Brain microvascular endothelial cell (primary cell): ENCODE measurements at regions not wholly inside any gene's neighbourhood (a gene's known extent, or its start where the extent isn't known, plus 50 kb on each side); places are given as distances from the start of the nearest gene placed in this dataset.
"Not testable (repeated sequence)": the region's sequence is repeated elsewhere in the genome, so short reads cannot be mapped to it uniquely, and the experiment has no call there.

Source experiments
- DNase-seq: peaks from one replicate; pipeline ENCODE4 v3.0.0-alpha.2; 2020
- H3K27ac ChIP-seq: fragments of 250-450 bp; sonication (Bioruptor Pico); 2 replicates; pipeline ENCODE4 v1.5.1; 2020; ENCODE audit warnings: mild to moderate bottlenecking, moderate library complexity
- H3K27me3 ChIP-seq: fragments of 250-450 bp; sonication (Bioruptor Pico); replicated peaks from 2 replicates; pipeline ENCODE4 v1.5.1; 2020; ENCODE audit warnings: mild to moderate bottlenecking
- H3K36me3 ChIP-seq: fragments of 250-450 bp; sonication (Bioruptor Pico); replicated peaks from 2 replicates; pipeline ENCODE4 v1.5.1; 2020; ENCODE audit warnings: mild to moderate bottlenecking
- H3K4me3 ChIP-seq: 2 replicates; pipeline ENCODE4 v1.5.1; 2011; ENCODE audit warnings: low read depth, mild to moderate bottlenecking, control low read depth, low read length, moderate library complexity
- in situ Hi-C: cut with HindIII; loops from 2 replicates; pipeline ENCODE4 v1.10.0; 2017; ENCODE audit warnings: low sequenced_read_pairs, low pct_ligation_motif_present
- TF ChIP-seq, protein P1 (sequence below): IDR thresholded peaks from 2 replicates; pipeline ENCODE4 v1.5.1; 2011; ENCODE audit warnings: low read depth, mild to moderate bottlenecking, moderate library complexity, low read length, control low read depth, inconsistent platforms; ENCODE audit errors: missing control alignments

DNA sequence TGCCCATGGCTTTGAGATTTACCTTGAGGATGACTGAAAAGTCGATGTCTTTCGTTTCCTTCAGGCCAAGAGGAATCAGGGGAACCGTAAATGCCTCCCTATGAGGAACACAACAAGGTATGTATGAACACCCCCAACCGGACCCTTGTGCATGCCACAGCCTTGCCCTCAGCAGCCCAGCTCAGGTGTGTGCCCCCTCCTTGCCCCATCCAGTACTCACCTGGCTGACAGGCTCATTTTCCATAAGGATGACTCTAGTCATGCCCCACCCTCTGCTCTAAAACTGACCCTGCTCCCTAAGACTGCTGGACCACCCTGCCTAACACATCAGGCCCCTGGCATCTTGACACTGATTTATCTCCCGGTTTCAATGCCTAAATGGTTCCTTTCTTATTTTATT lies 270.0 kb downstream of the GOLGA6L6 start:
- Histone ChIP-seq H3K27ac (no peak overlapping the region), H3K36me3 (no peaks in the 10 kb centered on the region), H3K4me3 (no peak overlapping the region), H3K27me3 (no peaks in the 10 kb centered on the region)
- in situ Hi-C loops, result no loop called here
- DNase-seq, result no peak
- TF ChIP-seq, protein P1, sequence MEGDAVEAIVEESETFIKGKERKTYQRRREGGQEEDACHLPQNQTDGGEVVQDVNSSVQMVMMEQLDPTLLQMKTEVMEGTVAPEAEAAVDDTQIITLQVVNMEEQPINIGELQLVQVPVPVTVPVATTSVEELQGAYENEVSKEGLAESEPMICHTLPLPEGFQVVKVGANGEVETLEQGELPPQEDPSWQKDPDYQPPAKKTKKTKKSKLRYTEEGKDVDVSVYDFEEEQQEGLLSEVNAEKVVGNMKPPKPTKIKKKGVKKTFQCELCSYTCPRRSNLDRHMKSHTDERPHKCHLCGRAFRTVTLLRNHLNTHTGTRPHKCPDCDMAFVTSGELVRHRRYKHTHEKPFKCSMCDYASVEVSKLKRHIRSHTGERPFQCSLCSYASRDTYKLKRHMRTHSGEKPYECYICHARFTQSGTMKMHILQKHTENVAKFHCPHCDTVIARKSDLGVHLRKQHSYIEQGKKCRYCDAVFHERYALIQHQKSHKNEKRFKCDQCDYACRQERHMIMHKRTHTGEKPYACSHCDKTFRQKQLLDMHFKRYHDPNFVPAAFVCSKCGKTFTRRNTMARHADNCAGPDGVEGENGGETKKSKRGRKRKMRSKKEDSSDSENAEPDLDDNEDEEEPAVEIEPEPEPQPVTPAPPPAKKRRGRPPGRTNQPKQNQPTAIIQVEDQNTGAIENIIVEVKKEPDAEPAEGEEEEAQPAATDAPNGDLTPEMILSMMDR, result no peak

DNA sequence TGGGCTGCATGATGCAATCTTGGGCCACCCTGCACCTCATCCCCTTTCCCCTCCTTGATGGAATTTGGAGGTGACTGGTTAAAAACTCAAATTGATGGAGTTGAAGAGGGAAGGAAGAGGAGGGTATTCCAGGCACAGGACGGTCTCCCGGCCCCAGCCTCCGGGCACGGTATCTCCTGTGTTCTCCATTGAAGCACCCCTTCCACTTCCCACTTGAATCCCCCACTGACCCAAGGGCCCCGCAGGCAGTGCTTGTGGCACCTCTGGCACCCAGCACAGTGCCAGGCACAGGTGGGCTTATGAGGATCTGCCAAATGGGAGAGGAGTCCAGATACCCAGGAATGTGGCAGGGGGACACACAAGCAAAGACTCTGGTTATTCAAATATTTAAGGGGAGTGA lies 271.6 kb downstream of the GOLGA6L6 start:
- DNase-seq, in situ Hi-C loops, H3K4me3 ChIP-seq, H3K27ac ChIP-seq, H3K36me3 ChIP-seq, H3K27me3 ChIP-seq: not testable (repeated sequence)

DNA sequence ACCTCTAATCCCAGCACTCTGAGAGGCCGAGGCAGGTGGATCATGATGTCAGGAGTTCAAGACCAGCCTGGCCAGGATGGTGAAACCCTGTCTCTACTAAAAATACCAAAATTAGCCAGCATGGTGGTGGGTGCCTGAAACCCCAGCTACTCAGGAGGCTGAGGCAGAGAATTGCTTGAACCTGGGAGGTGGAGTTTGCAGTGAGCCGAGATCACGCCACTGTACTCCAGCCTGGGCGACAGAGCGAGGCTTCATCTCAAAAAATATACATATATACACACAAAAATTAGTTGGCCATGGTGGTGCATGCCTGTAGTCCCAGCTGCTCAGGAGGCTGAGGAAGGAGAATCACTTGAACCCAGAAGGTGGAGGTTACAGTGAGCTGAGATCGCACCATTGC lies 273.6 kb downstream of the GOLGA6L6 start:
- H3K4me3 ChIP-seq, DNase-seq, H3K36me3 ChIP-seq, H3K27me3 ChIP-seq, H3K27ac ChIP-seq, in situ Hi-C loops: not testable (repeated sequence)

DNA sequence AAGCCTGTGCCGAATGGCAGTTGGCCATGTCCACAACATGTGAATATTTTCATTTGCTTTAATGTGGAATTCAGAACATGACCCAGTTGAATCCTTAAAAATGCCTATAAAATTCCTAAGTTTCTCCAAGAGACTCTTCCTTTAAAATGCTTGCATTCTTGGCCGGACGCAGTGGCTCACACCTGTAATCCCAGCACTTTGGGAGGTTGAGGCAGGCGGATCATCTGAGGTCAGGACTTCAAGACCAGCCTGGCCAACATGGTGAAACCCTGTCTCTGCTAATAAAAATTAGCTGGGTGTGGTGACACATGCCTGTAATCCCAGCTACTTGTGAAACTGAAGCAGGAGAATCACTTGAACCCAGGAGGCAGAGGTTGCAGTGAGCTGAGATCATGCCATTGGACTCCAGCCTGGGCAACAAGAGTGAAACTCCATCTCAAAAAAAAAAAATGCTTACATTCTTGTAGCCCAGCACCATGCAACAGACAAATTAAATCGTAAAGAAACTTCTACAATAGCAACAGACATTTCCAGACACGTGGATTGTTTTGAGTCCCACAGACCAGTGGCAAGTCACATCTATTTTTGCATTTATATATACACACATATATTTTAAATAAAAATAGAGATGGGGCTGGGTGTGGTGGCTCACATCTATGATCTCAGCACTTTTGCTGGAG lies 274.4 kb downstream of the GOLGA6L6 start:
- in situ Hi-C loops, H3K27ac ChIP-seq, DNase-seq, H3K4me3 ChIP-seq, H3K36me3 ChIP-seq, H3K27me3 ChIP-seq: not testable (repeated sequence)

DNA sequence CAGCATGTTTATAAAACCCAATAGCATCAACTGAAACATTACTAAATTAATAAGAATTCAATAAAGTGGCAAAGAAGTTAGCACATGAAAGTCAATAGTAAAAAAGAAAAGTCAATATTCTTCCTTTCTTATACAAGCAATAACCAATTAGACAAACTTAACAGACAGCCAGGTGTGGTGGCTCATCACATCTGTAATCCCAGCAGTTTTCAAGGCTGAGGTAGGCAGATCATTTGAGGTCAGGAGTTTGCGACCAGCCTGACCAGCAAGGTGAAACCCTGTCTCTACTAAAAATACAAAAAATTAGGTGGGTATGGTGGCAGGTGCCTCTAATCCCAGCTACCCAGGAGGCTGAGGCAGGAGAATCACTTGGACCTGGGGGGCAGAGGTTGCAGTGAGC lies 275.9 kb downstream of the GOLGA6L6 start:
- H3K27me3 ChIP-seq, in situ Hi-C loops, H3K36me3 ChIP-seq: not testable (repeated sequence)

DNA sequence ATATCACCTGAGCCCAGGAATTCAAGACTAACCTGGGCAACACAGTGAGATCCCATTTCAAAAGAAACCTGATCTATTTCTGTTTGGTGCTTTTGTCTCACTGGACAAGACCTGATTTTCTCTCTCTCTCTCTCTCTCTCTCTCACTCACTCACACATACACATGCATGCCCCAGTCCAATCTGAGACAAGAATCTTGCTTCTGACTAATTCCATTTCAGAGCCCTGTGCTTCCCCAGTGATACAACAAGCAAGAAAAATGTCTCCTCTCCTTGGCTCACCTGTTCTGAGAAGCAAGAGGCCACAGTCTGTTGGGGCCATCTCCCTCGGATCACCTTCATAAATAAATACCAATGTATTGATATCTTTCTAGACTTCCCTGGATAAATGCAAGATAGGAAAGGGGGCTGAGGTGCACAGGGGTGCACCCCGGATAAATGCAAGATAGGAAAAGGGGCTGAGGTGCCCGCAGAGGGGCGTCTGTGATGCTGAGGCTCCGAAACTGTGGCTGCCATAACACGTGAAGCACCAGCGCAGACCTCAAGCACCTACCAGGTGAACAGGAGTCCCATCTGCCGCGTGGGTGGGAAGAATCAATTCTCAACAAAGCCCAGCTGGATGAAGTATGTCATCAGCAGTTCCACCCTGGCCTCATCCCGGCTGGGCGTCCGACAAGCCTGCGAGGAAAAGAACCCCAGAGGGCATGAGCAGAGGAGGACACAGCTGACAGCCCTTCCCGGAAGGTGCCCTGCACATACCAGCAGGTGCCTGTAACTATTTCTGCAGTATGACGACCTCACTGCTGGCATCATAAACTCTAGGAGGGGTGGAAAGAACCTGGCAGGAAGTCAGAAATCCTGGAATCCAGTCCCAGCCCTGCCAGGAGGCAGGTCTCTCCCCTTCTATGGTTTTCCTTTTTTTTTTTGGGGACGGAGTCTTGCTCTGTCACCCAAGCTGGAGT lies 280.0 kb downstream of the GOLGA6L6 start:
- H3K27me3 ChIP-seq, DNase-seq, in situ Hi-C loops, H3K4me3 ChIP-seq, H3K36me3 ChIP-seq, H3K27ac ChIP-seq: not testable (repeated sequence)

More for the DNA sequence above, 275.9 kb downstream of the GOLGA6L6 start:
- not testable (repeated sequence) for H3K27ac ChIP-seq, H3K4me3 ChIP-seq, DNase-seq

DNA sequence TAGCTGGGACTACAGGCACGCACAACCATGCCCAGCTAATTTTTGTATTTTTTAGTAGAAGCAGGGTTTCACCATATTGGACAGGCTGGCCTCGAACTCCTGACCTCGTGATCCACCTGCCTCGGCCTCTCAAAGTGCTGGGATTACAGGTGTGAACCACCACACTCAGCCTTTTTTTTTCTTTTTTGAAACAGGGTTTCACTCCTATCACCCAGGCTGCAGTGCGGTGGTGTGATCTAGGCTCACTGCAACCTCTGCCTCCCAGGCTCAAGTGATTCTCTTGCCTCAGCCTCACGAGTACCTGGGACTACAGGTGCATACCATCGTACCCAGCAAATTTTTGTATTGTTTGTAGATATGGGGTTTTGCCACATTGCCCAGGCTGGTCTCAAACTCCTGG lies 280.9 kb downstream of the GOLGA6L6 start:
- H3K4me3 ChIP-seq, H3K27ac ChIP-seq, DNase-seq, H3K36me3 ChIP-seq, in situ Hi-C loops, H3K27me3 ChIP-seq: not testable (repeated sequence)

DNA sequence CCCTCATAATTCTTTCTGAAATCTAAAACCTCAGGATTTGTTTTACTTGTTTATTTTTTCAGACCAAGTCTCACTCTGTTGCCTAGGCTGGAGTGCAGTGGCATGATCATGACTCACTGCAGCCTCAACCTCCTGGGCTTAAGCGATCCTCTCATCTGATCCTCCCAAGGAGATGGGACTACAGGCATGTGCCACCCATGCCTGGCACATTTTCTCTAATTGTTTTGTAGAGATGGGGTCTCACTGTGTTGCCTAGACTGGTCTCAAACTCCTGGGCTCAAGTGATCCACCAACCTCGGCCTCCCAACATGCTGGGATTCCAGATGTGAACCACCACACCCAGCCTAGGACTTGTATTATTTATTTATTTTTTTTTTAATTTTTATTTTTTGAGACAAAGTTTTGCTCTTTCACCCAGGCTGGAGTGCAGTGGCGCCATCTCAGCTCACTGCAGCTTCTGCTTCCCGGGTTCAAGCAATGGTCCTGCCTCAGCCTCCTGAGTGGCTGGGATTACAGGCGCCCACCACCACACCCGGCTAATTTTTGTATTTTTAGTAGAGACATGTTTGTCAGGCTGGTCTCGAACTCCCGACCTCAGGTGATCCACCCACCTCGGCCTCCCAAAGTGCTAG lies 281.9 kb downstream of the GOLGA6L6 start:
- DNase-seq, H3K36me3 ChIP-seq, H3K4me3 ChIP-seq, H3K27ac ChIP-seq, in situ Hi-C loops, H3K27me3 ChIP-seq: not testable (repeated sequence)

DNA sequence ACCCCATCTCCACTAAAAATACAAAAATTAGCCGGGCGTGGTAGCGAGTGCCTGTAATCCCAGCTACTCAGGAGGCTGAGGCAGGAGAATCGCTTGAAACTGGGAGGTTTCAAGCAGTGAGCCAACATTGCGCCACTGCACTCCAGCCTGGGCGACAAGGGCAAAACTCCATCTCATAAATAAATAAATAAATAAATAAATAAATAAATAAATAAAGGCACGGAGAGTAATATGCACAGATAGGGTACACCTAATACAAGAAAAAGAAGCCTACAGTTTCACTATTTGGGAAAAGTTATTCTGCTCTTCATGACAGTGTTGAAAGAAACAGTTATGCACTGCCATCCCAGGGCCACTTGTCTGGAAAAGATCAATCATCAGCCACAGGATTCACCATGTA lies 285.2 kb downstream of the GOLGA6L6 start:
- H3K4me3 ChIP-seq, DNase-seq, H3K36me3 ChIP-seq, H3K27me3 ChIP-seq, H3K27ac ChIP-seq, in situ Hi-C loops: not testable (repeated sequence)

DNA sequence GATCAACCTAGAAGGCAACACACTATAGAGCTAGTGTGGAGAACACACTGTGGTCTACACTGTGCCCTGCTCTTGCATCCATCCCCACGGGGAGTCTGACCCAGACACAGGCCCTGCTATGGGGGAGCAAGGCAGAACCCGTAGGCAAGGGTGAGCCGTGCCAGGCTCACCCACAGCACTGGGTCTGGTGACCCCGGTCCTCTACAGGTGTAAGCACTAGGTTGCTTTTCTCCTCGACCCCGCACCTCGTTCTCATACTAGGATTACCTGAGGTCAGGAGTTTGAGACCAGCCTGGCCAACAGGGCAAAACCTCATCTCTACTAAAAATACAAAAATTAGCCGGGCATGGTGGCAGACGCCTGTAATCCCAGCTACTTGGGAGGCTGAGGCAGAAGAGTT lies 286.0 kb downstream of the GOLGA6L6 start:
- H3K4me3 ChIP-seq, DNase-seq, H3K27me3 ChIP-seq, in situ Hi-C loops, H3K36me3 ChIP-seq, H3K27ac ChIP-seq: not testable (repeated sequence)

DNA sequence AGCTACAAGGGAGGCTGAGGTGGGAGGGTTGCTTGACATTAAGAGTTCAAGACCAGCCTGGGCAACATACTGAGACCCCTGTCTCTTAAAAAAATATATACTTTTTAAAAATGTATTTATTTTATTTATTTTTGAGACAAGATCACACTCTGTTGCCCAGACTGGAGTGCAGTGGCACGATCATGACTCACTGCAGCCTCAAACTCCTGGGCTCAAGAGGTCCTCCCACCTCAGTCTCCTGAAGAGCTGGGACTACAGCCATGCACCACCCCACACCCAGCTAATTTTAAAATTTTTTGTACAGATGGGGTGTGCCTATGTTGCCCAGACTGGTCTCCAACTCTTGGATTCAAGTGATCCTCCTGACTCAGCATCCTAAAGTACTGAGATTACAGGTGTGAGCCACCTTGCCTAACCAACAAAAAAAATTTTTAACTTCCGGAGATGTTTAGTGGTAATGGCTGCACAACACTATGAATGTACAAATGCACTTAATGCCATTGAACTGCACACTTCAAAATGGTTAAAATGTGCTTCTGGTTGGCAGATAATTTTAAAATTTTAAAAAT lies 288.5 kb downstream of the GOLGA6L6 start:
- H3K36me3 ChIP-seq, in situ Hi-C loops, H3K4me3 ChIP-seq, H3K27me3 ChIP-seq, DNase-seq, H3K27ac ChIP-seq: not testable (repeated sequence)

DNA sequence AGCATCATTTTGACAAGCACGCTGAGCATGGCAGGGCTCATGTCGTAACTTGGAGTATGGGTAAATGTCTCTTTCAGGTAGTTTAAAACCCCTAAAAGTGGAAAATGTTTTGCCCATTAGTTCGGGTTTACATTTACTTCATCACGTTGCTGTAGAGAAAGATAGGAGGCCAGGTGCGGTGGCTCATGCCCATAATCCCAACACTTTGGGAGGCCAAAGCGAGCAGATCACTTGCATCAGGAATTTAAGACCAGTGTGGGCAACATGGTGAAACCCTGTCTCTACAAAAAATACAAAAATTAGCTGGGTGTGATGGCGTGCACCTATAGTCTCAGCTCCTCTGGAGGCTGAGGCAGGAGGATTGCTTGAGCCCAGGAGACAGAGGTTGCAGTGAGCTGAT lies 289.6 kb downstream of the GOLGA6L6 start:
- in situ Hi-C loops, DNase-seq, H3K27ac ChIP-seq, H3K4me3 ChIP-seq, H3K36me3 ChIP-seq, H3K27me3 ChIP-seq: not testable (repeated sequence)
